ENCODE measurements at regions not wholly inside any gene's neighbourhood (a gene's known extent, or its start where the extent isn't known, plus 50 kb on each side); places are given as distances from the start of the nearest gene placed in this dataset.

GRCh38 chr6:144443157-144443556 is 158.0 kb downstream of the UTRN start:
- H3K4me3 ChIP-seq = no peak overlapping the region
- H3K9me3 ChIP-seq = no peaks in the 10 kb centered on the region
- TF ChIP-seq POLR2A (IDR thresholded peaks at IDR 0.05) = no peak
- no peak for TF ChIP-seq CTCF (IDR thresholded peaks at IDR 0.05)
- TF ChIP-seq POLR2AphosphoS5 (IDR thresholded peaks at IDR 0.05) = no peak
- no peak for TF ChIP-seq EP300 (IDR thresholded peaks at IDR 0.05)
- no peak overlapping the region for H3K27ac ChIP-seq
- H3K36me3 ChIP-seq = peaks cover 79% of the 10 kb centered on the region
- WGBS = 88% methylated on average over 2 of the region's 2 CpGs
- no peak for DNase-seq (ENCODE audit: low spot score in 2 of 2)
- H3K27me3 ChIP-seq = no peaks in the 10 kb centered on the region
- H3K4me1 ChIP-seq = no peaks in the 10 kb centered on the region

- no peak for DNase-seq (ENCODE audit: low spot score in 2 of 2)
- no peak overlapping the region for H3K4me3 ChIP-seq
- no peak for TF ChIP-seq EP300 (IDR thresholded peaks at IDR 0.05)
- TF ChIP-seq CTCF (IDR thresholded peaks at IDR 0.05) = no peak
- TF ChIP-seq POLR2AphosphoS5 (IDR thresholded peaks at IDR 0.05) = no peak
- TF ChIP-seq POLR2A (IDR thresholded peaks at IDR 0.05) = no peak
- H3K4me1 ChIP-seq = peaks cover 8% of the 10 kb centered on the region
- no peak overlapping the region for H3K27ac ChIP-seq
- H3K36me3 ChIP-seq = peaks cover 74% of the 10 kb centered on the region
- 90% methylated on average over 1 of the region's 1 CpG for WGBS
- no peaks in the 10 kb centered on the region for H3K9me3 ChIP-seq
- H3K27me3 ChIP-seq = no peaks in the 10 kb centered on the region
Observed at GRCh38 chr6:144447472-144447871, 162.3 kb downstream of the UTRN start.

- H3K36me3 ChIP-seq = peaks cover 80% of the 10 kb centered on the region
- TF ChIP-seq EP300 (IDR thresholded peaks at IDR 0.05) (no peak), CTCF (IDR thresholded peaks at IDR 0.05) (no peak), POLR2A (IDR thresholded peaks at IDR 0.05) (no peak), POLR2AphosphoS5 (IDR thresholded peaks at IDR 0.05) (no peak)
Observed at GRCh38 chr6:144449218-144449617, 164.1 kb downstream of the UTRN start.

GRCh38 chr6:144449911-144450597 is 164.9 kb downstream of the UTRN start:
- TF ChIP-seq POLR2A (IDR thresholded peaks at IDR 0.05) = no peak
- TF ChIP-seq CTCF (IDR thresholded peaks at IDR 0.05) = no peak
- H3K27me3 ChIP-seq = no peaks in the 10 kb centered on the region
- 69% methylated on average over 8 of the region's 8 CpGs for WGBS
- H3K36me3 ChIP-seq = peaks cover 75% of the 10 kb centered on the region
- H3K4me1 ChIP-seq = peaks cover 8% of the 10 kb centered on the region
- no peak for DNase-seq (ENCODE audit: low spot score in 2 of 2)
- H3K27ac ChIP-seq = no peak overlapping the region
- no peak overlapping the region for H3K4me3 ChIP-seq
- H3K9me3 ChIP-seq = no peaks in the 10 kb centered on the region

More at GRCh38 chr6:144449218-144449617, 164.1 kb downstream of the UTRN start:
- Histone ChIP-seq H3K4me1 (peaks cover 8% of the 10 kb centered on the region), H3K9me3 (no peaks in the 10 kb centered on the region), H3K27me3 (no peaks in the 10 kb centered on the region), H3K4me3 (no peak overlapping the region), H3K27ac (no peak overlapping the region)
- DNase-seq (ENCODE audit: low spot score in 2 of 2) = no peak
- WGBS = 91% methylated on average over 7 of the region's 7 CpGs

GRCh38 chr6:144460327-144461095 is 175.4 kb downstream of the UTRN start:
- Histone ChIP-seq H3K27ac (no peak overlapping the region), H3K4me1 (no peaks in the 10 kb centered on the region), H3K4me3 (no peak overlapping the region), H3K36me3 (peaks cover 66% of the 10 kb centered on the region), H3K9me3 (no peaks in the 10 kb centered on the region), H3K27me3 (no peaks in the 10 kb centered on the region)
- TF ChIP-seq POLR2A (IDR thresholded peaks at IDR 0.05) = no peak
- no peak for TF ChIP-seq EP300 (IDR thresholded peaks at IDR 0.05)
- DNase-seq (ENCODE audit: low spot score in 2 of 2) = no peak
- 76% methylated on average over 5 of the region's 5 CpGs for WGBS

All from suprapubic skin (tissue), 4 donors.